WTC11 (cell line): ENCODE measurements at regions not wholly inside any gene's neighbourhood (a gene's known extent, or its start where the extent isn't known, plus 50 kb on each side); places are given as distances from the start of the nearest gene placed in this dataset.

Experiments used
- ATAC-seq: fragments of 200-7000 bp; cut with Tn5 transposase; 2 replicates; pipeline ENCODE4 v1.10.0; 2021; ENCODE audit warnings: mild to moderate bottlenecking, moderate library complexity
- CTCF ChIA-PET: fragments of 300-600 bp; sonication (Branson Sonifier 250); formaldehyde crosslinking; loops from one replicate; lab custom pipeline; 2021; ENCODE audit warnings: antibody characterized with exemption; lab: Charles Lee
- POLR2A ChIA-PET: fragments of 350-600 bp; sonication (Branson Sonifier 250); formaldehyde crosslinking; loops from one replicate; lab custom pipeline; 2021; ENCODE audit warnings: antibody characterized with exemption; lab: Charles Lee
- DNase-seq: peaks from one replicate; pipeline ENCODE4 v3.0.0; 2021; ENCODE audit warnings: low spot score
- H3K27ac Mint-ChIP-seq: 2 replicates; pipeline ENCODE4 v1.8.0; 2021; ENCODE audit warnings: mixed read lengths
- H3K27me3 Mint-ChIP-seq: 2 replicates; pipeline ENCODE4 v1.8.0; 2021; ENCODE audit warnings: low read depth, mild to moderate bottlenecking, moderate library complexity, mixed read lengths
- H3K36me3 Mint-ChIP-seq: 2 replicates; pipeline ENCODE4 v1.8.0; 2021; ENCODE audit warnings: mixed read lengths
- H3K4me1 Mint-ChIP-seq: 2 replicates; pipeline ENCODE4 v1.8.0; 2022; ENCODE audit warnings: mixed read lengths
- H3K4me3 Mint-ChIP-seq: 2 replicates; pipeline ENCODE4 v1.8.0; 2021; ENCODE audit warnings: mild to moderate bottlenecking, moderate library complexity, mixed read lengths
- H3K9me3 Mint-ChIP-seq: 2 replicates; pipeline ENCODE4 v1.8.0; 2021; ENCODE audit warnings: mixed read lengths
- E2F5 ChIP-seq: sonication (generic); formaldehyde crosslinking; IDR thresholded peaks from 2 replicates; pipeline ENCODE4 v1.8.1; 2022; ENCODE audit warnings: mild to moderate bottlenecking, moderate library complexity, missing genetic modification reagents
- FOXJ3 ChIP-seq: sonication (generic); formaldehyde crosslinking; IDR thresholded peaks from 2 replicates; pipeline ENCODE4 v1.9.0; 2021; ENCODE audit warnings: missing genetic modification reagents, mild to moderate bottlenecking, borderline replicate concordance
- GABPB1 ChIP-seq: sonication (generic); formaldehyde crosslinking; IDR thresholded peaks from 2 replicates; pipeline ENCODE4 v1.8.1; 2023; ENCODE audit warnings: mild to moderate bottlenecking, missing genetic modification reagents
- GRHL2 ChIP-seq: fragments of 250-450 bp; sonication (Bioruptor Pico); IDR thresholded peaks from 2 replicates; pipeline ENCODE4 v1.8.0; 2022; ENCODE audit warnings: mild to moderate bottlenecking, moderate library complexity; ENCODE audit not compliant: insufficient replicate concordance, severe bottlenecking
- JUN ChIP-seq: sonication (generic); formaldehyde crosslinking; IDR thresholded peaks from 2 replicates; pipeline ENCODE4 v1.8.0; 2023; ENCODE audit warnings: mild to moderate bottlenecking, missing genetic modification reagents
- NFE2L1 ChIP-seq: sonication (generic); formaldehyde crosslinking; IDR thresholded peaks from 2 replicates; pipeline ENCODE4 v1.8.1; 2023; ENCODE audit warnings: missing genetic modification reagents
- NFYB ChIP-seq: sonication (generic); formaldehyde crosslinking; conservative IDR thresholded peaks from 2 replicates; pipeline ENCODE4 v1.8.0; 2022; ENCODE audit warnings: low read depth, missing genetic modification reagents
- NR1H2 ChIP-seq: sonication (generic); formaldehyde crosslinking; IDR thresholded peaks from 2 replicates; pipeline ENCODE4 v1.9.0; 2021; ENCODE audit warnings: mild to moderate bottlenecking, moderate library complexity, missing genetic modification reagents
- OVOL2 ChIP-seq: fragments of 250-450 bp; sonication (Bioruptor Pico); IDR thresholded peaks from 2 replicates; pipeline ENCODE4 v1.9.0; 2021; ENCODE audit warnings: mild to moderate bottlenecking, borderline replicate concordance
- TCF7 ChIP-seq: sonication (generic); formaldehyde crosslinking; IDR thresholded peaks from 2 replicates; pipeline ENCODE4 v1.8.0; 2022; ENCODE audit warnings: mild to moderate bottlenecking, low read depth, missing genetic modification reagents, moderate library complexity
- TEAD1 ChIP-seq: sonication (generic); formaldehyde crosslinking; IDR thresholded peaks from 2 replicates; pipeline ENCODE4 v1.8.0; 2022; ENCODE audit warnings: mild to moderate bottlenecking, missing genetic modification reagents
- USF2 ChIP-seq: sonication (generic); formaldehyde crosslinking; IDR thresholded peaks from 2 replicates; pipeline ENCODE4 v1.8.1; 2023; ENCODE audit warnings: mild to moderate bottlenecking, missing genetic modification reagents, moderate library complexity
- ZBTB21 ChIP-seq: sonication (generic); formaldehyde crosslinking; IDR thresholded peaks from 2 replicates; pipeline ENCODE4 v1.8.1; 2023; ENCODE audit warnings: mild to moderate bottlenecking, missing genetic modification reagents, borderline replicate concordance
- ZNF138 ChIP-seq: sonication (generic); formaldehyde crosslinking; conservative IDR thresholded peaks from 2 replicates; pipeline ENCODE4 v1.8.1; 2022; ENCODE audit warnings: mild to moderate bottlenecking, moderate library complexity, missing genetic modification reagents
- ZNF263 ChIP-seq: sonication (generic); formaldehyde crosslinking; IDR thresholded peaks from 2 replicates; pipeline ENCODE4 v1.8.1; 2022; ENCODE audit warnings: low read depth, mild to moderate bottlenecking, moderate library complexity, missing genetic modification reagents
- ZNF396 ChIP-seq: fragments of 250-450 bp; sonication (Bioruptor Pico); IDR thresholded peaks from 2 replicates; pipeline ENCODE4 v1.8.0; 2021; ENCODE audit warnings: mild to moderate bottlenecking, moderate library complexity, borderline replicate concordance
- TF ChIP-seq, protein P1 (sequence below): sonication (generic); formaldehyde crosslinking; IDR thresholded peaks from 2 replicates; pipeline ENCODE4 v1.8.1; 2022; ENCODE audit warnings: missing genetic modification reagents, borderline replicate concordance
- TF ChIP-seq, protein P2 (sequence below): sonication (generic); formaldehyde crosslinking; IDR thresholded peaks from 2 replicates; pipeline ENCODE4 v1.8.0; 2022; ENCODE audit warnings: missing genetic modification reagents
- TF ChIP-seq, protein P3 (sequence below): fragments of 200-600 bp; IDR thresholded peaks from 2 replicates; pipeline ENCODE4 v1.8.0; 2022; ENCODE audit warnings: antibody characterized with exemption
- TF ChIP-seq, protein P4 (sequence below): sonication (generic); formaldehyde crosslinking; IDR thresholded peaks from 2 replicates; pipeline ENCODE4 v1.8.1; 2023; ENCODE audit warnings: mild to moderate bottlenecking, missing genetic modification reagents, moderate library complexity
- TF ChIP-seq, protein P5 (sequence below): sonication (generic); formaldehyde crosslinking; IDR thresholded peaks from 2 replicates; pipeline ENCODE4 v1.8.0; 2023; ENCODE audit warnings: missing genetic modification reagents
- TF ChIP-seq, protein P6 (sequence below): fragments of 250-450 bp; sonication (Bioruptor Pico); conservative IDR thresholded peaks from 2 replicates; pipeline ENCODE4 v1.9.0; 2021; ENCODE audit warnings: mild to moderate bottlenecking

GRCh38 chr2:183868153-183868552 lies 730.2 kb upstream of the ZNF804A start (continued):
- TF ChIP-seq, protein P1, sequence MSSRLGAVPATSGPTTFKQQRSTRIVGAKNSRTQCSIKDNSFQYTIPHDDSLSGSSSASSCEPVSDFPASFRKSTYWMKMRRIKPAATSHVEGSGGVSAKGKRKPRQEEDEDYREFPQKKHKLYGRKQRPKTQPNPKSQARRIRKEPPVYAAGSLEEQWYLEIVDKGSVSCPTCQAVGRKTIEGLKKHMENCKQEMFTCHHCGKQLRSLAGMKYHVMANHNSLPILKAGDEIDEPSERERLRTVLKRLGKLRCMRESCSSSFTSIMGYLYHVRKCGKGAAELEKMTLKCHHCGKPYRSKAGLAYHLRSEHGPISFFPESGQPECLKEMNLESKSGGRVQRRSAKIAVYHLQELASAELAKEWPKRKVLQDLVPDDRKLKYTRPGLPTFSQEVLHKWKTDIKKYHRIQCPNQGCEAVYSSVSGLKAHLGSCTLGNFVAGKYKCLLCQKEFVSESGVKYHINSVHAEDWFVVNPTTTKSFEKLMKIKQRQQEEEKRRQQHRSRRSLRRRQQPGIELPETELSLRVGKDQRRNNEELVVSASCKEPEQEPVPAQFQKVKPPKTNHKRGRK (CRISPR knock-in tag): no peak
- TF ChIP-seq GRHL2 (CRISPR knock-in tag) (no peak), JUN (no peak), ZNF138 (CRISPR knock-in tag) (no peak), NR1H2 (CRISPR knock-in tag) (no peak), TEAD1 (no peak), TCF7 (CRISPR knock-in tag) (no peak), GABPB1 (no peak), ZNF263 (CRISPR knock-in tag) (no peak)
- TF ChIP-seq, protein P2, sequence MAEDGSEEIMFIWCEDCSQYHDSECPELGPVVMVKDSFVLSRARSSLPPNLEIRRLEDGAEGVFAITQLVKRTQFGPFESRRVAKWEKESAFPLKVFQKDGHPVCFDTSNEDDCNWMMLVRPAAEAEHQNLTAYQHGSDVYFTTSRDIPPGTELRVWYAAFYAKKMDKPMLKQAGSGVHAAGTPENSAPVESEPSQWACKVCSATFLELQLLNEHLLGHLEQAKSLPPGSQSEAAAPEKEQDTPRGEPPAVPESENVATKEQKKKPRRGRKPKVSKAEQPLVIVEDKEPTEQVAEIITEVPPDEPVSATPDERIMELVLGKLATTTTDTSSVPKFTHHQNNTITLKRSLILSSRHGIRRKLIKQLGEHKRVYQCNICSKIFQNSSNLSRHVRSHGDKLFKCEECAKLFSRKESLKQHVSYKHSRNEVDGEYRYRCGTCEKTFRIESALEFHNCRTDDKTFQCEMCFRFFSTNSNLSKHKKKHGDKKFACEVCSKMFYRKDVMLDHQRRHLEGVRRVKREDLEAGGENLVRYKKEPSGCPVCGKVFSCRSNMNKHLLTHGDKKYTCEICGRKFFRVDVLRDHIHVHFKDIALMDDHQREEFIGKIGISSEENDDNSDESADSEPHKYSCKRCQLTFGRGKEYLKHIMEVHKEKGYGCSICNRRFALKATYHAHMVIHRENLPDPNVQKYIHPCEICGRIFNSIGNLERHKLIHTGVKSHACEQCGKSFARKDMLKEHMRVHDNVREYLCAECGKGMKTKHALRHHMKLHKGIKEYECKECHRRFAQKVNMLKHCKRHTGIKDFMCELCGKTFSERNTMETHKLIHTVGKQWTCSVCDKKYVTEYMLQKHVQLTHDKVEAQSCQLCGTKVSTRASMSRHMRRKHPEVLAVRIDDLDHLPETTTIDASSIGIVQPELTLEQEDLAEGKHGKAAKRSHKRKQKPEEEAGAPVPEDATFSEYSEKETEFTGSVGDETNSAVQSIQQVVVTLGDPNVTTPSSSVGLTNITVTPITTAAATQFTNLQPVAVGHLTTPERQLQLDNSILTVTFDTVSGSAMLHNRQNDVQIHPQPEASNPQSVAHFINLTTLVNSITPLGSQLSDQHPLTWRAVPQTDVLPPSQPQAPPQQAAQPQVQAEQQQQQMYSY (CRISPR knock-in tag): no peak
- TF ChIP-seq, protein P3, sequence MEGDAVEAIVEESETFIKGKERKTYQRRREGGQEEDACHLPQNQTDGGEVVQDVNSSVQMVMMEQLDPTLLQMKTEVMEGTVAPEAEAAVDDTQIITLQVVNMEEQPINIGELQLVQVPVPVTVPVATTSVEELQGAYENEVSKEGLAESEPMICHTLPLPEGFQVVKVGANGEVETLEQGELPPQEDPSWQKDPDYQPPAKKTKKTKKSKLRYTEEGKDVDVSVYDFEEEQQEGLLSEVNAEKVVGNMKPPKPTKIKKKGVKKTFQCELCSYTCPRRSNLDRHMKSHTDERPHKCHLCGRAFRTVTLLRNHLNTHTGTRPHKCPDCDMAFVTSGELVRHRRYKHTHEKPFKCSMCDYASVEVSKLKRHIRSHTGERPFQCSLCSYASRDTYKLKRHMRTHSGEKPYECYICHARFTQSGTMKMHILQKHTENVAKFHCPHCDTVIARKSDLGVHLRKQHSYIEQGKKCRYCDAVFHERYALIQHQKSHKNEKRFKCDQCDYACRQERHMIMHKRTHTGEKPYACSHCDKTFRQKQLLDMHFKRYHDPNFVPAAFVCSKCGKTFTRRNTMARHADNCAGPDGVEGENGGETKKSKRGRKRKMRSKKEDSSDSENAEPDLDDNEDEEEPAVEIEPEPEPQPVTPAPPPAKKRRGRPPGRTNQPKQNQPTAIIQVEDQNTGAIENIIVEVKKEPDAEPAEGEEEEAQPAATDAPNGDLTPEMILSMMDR: no peak

DNA sequence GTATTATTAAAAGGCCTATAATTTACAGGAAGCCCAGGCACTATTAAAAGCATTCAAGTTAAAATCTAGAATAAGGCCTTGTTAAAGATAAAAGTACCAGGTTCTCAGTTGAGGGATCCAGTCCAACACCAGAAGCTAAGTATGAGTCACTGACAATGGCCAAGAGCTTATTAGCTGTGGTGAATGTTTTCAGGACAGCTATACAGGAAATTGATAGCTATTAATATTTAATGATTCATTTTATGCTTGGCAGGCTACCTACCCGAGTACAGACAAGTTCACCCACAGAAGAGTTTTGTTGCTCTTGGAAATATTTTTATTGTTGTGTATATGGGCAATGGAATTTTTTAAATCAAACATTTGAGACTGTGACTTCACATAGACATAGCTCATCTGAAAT lies 729.6 kb upstream of the ZNF804A start:
- H3K4me1 Mint-ChIP-seq: no peaks in the 10 kb centered on the region
- DNase-seq (no peak), ATAC-seq (no peak)
- H3K27ac Mint-ChIP-seq: no peak overlapping the region
- no peaks in the 10 kb centered on the region for H3K9me3 Mint-ChIP-seq
- H3K36me3 Mint-ChIP-seq: no peaks in the 10 kb centered on the region
- ChIA-PET CTCF (no interaction called here), POLR2A (no interaction called here)
- no peaks in the 10 kb centered on the region for H3K27me3 Mint-ChIP-seq
- no peak overlapping the region for H3K4me3 Mint-ChIP-seq
- TF ChIP-seq, protein P4, sequence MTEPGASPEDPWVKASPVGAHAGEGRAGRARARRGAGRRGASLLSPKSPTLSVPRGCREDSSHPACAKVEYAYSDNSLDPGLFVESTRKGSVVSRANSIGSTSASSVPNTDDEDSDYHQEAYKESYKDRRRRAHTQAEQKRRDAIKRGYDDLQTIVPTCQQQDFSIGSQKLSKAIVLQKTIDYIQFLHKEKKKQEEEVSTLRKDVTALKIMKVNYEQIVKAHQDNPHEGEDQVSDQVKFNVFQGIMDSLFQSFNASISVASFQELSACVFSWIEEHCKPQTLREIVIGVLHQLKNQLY (CRISPR knock-in tag): no peak
- TF ChIP-seq ZBTB21 (CRISPR knock-in tag) (no peak), GABPB1 (no peak), E2F5 (CRISPR knock-in tag) (no peak), OVOL2 (CRISPR knock-in tag) (no peak), USF2 (CRISPR knock-in tag) (no peak), NFE2L1 (CRISPR knock-in tag) (no peak), ZNF396 (CRISPR knock-in tag) (no peak), FOXJ3 (CRISPR knock-in tag) (no peak), NFYB (CRISPR knock-in tag) (no peak)
- TF ChIP-seq, protein P5, sequence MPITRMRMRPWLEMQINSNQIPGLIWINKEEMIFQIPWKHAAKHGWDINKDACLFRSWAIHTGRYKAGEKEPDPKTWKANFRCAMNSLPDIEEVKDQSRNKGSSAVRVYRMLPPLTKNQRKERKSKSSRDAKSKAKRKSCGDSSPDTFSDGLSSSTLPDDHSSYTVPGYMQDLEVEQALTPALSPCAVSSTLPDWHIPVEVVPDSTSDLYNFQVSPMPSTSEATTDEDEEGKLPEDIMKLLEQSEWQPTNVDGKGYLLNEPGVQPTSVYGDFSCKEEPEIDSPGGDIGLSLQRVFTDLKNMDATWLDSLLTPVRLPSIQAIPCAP: no peak
- TF ChIP-seq, protein P6, sequence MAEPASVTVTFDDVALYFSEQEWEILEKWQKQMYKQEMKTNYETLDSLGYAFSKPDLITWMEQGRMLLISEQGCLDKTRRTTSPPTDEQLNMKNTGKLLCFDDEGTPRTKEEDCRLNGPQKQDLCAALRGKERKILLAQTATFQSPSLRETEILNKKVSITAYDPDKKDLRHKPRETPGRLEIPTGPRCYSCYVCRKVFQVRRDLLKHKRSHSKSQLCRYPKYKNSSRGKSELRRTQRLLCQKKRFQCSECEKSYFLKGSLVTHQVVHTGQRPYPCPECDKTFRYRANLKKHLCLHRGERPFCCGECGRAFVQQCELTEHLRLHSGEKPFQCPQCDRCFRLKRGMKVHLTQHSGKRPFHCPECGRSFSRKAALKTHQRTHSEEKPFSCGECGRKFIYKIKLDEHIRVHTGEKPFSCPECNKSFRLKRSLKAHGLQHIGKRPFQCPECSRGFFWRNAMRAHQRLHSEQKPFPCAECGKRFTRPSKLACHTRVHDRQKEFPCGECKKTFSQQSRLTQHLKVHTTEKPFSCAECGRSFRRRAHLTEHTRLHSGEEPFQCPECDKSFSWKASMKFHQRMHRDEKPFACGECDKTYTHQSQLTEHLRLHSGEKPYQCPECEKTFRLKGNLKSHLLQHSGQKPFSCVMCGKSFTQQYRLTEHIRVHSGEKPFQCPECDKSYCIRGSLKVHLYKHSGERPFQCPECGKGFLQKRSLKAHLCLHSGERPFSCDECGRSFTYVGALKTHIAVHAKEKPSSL (CRISPR knock-in tag): no peak
- TF ChIP-seq, protein P1 (CRISPR knock-in tag): no peak
